CD4-positive, alpha-beta memory T cell (primary cell): ENCODE measurements at regions not wholly inside any gene's neighbourhood (a gene's known extent, or its start where the extent isn't known, plus 50 kb on each side); places are given as distances from the start of the nearest gene placed in this dataset.
"Not testable (repeated sequence)": the region's sequence is repeated elsewhere in the genome, so short reads cannot be mapped to it uniquely, and the experiment has no call there.

Source experiments
- CTCF ChIA-PET: fragments of 350-600 bp; sonication (Branson Sonifier 250); formaldehyde crosslinking; loops from one replicate; lab custom pipeline; 2021; ENCODE audit warnings: inconsistent platforms; ENCODE audit not compliant: partially characterized antibody; lab: Charles Lee
- POLR2A ChIA-PET: fragments of 350-600 bp; sonication (Branson Sonifier 250); formaldehyde crosslinking; loops from one replicate; lab custom pipeline; 2021; ENCODE audit not compliant: partially characterized antibody; lab: Charles Lee
- DNase-seq, 5 donors: peaks; one replicate each; pipeline versions ENCODE4 v3.0.0 to v3.0.0-alpha.2; 2020 to 2022; ENCODE audit warnings: mixed read lengths in 1 of 5
- H3K27ac ChIP-seq: one replicate; pipeline ENCODE4 v1.7.0; 2013; ENCODE audit warnings: low read depth, low read length
- H3K27me3 ChIP-seq: 2 replicates; pipeline ENCODE4 v1.7.0; 2013; ENCODE audit warnings: mild to moderate bottlenecking, low read length, moderate library complexity; ENCODE audit not compliant: insufficient read depth
- H3K36me3 ChIP-seq: 2 replicates; pipeline ENCODE4 v1.7.0; 2013; ENCODE audit warnings: mild to moderate bottlenecking, low read length, moderate library complexity; ENCODE audit not compliant: insufficient read depth
- H3K4me1 ChIP-seq: 2 replicates; pipeline ENCODE4 v1.7.0; 2013; ENCODE audit warnings: mild to moderate bottlenecking, low read length, moderate library complexity; ENCODE audit not compliant: insufficient read depth
- H3K4me3 ChIP-seq, 2 donors: one replicate each; pipeline ENCODE4 v1.7.0; 2013; ENCODE audit warnings: low read length in 2 of 2, mild to moderate bottlenecking in 1 of 2
- H3K9me3 ChIP-seq, 2 donors: one replicate each; pipeline ENCODE4 v1.7.0; 2013; ENCODE audit warnings: low read length in 2 of 2, control low read depth in 1 of 2; ENCODE audit not compliant: control insufficient read depth in 1 of 2
- H3K27ac Mint-ChIP-seq, 7 donors: one replicate each; pipeline ENCODE4 v1.8.0; 2020 to 2021; ENCODE audit warnings: mixed read lengths in 7 of 7, mild to moderate bottlenecking in 6 of 7, inconsistent platforms in 3 of 7, moderate library complexity in 3 of 7
- H3K27me3 Mint-ChIP-seq, 2 donors: one replicate each; pipeline ENCODE4 v1.8.0; 2020 to 2021; ENCODE audit warnings: mixed read lengths in 2 of 2
- H3K36me3 Mint-ChIP-seq, 2 donors: one replicate each; pipeline ENCODE4 v1.8.0; 2020 to 2021; ENCODE audit warnings: mixed read lengths in 2 of 2, inconsistent platforms in 1 of 2, mild to moderate bottlenecking in 1 of 2
- H3K4me1 Mint-ChIP-seq, 4 donors: one replicate each; pipeline ENCODE4 v1.8.0; 2020 to 2021; ENCODE audit warnings: mixed read lengths in 4 of 4, mild to moderate bottlenecking in 1 of 4
- H3K4me3 Mint-ChIP-seq, 8 donors: one replicate each; pipeline ENCODE4 v1.8.0; 2020 to 2021; ENCODE audit warnings: mixed read lengths in 8 of 8, mild to moderate bottlenecking in 7 of 8, moderate library complexity in 6 of 8, inconsistent platforms in 3 of 8
- H3K9me3 Mint-ChIP-seq, 8 donors: one replicate each; pipeline ENCODE4 v1.8.0; 2020 to 2021; ENCODE audit warnings: mixed read lengths in 8 of 8, mild to moderate bottlenecking in 5 of 8, inconsistent platforms in 3 of 8, moderate library complexity in 1 of 8
- intact Hi-C: fragments of 100-400 bp; cut with micrococcal nuclease; formaldehyde crosslinking; loops from one replicate; pipeline ENCODE4 v1.15.1; 2023

- no peak for DNase-seq
- Histone ChIP-seq H3K36me3 (no peaks in the 10 kb centered on the region), H3K27me3 (no peaks in the 10 kb centered on the region), H3K27ac (no peak overlapping the region), H3K4me1 (no peaks in the 10 kb centered on the region), H3K4me3 (no peak overlapping the region), H3K9me3 (no peaks in the 10 kb centered on the region)
- H3K36me3 Mint-ChIP-seq, result peaks cover 0 to 2% of the 10 kb centered on the region in 2 donors
- H3K4me1 Mint-ChIP-seq, result no peaks in the 10 kb centered on the region
- ChIA-PET POLR2A (no interaction called here), CTCF (no interaction called here)
- no peak overlapping the region for H3K4me3 Mint-ChIP-seq
- peaks cover 0 to 1% of the 10 kb centered on the region in 2 donors for H3K27me3 Mint-ChIP-seq
- peaks cover 0 to 12% (median 8%) of the 10 kb centered on the region in 8 donors for H3K9me3 Mint-ChIP-seq
- no peak overlapping the region for H3K27ac Mint-ChIP-seq
- intact Hi-C loops, result no loop called here
Observed at GRCh38 chr7:91789086-91789485, 91.4 kb downstream of the MTERF1 start.

- no peaks in the 10 kb centered on the region for H3K9me3 ChIP-seq
- DNase-seq, result no peak
- intact Hi-C loops, result no loop called here
- no peaks in the 10 kb centered on the region for H3K4me1 ChIP-seq
- Mint-ChIP-seq H3K4me1 (no peaks in the 10 kb centered on the region), H3K36me3 (peaks cover 0 to 2% of the 10 kb centered on the region in 2 donors), H3K27me3 (peaks cover 0 to 1% of the 10 kb centered on the region in 2 donors), H3K9me3 (peaks cover 0 to 13% (median 8%) of the 10 kb centered on the region in 8 donors), H3K27ac (no peak overlapping the region), H3K4me3 (no peak overlapping the region)
- ChIA-PET CTCF (no interaction called here), POLR2A (no interaction called here)
- no peak overlapping the region for H3K4me3 ChIP-seq
- H3K27ac ChIP-seq, result no peak overlapping the region
- no peaks in the 10 kb centered on the region for H3K27me3 ChIP-seq
- no peaks in the 10 kb centered on the region for H3K36me3 ChIP-seq
Observed at GRCh38 chr7:91789558-91789957, 90.9 kb downstream of the MTERF1 start.

- H3K27me3 ChIP-seq, POLR2A ChIA-PET, H3K36me3 ChIP-seq, H3K4me1 Mint-ChIP-seq, CTCF ChIA-PET, intact Hi-C loops, H3K4me3 ChIP-seq, H3K27ac ChIP-seq, H3K36me3 Mint-ChIP-seq, H3K9me3 ChIP-seq, H3K4me1 ChIP-seq, H3K27me3 Mint-ChIP-seq, H3K4me3 Mint-ChIP-seq, H3K27ac Mint-ChIP-seq, DNase-seq: not testable (repeated sequence)
- H3K9me3 Mint-ChIP-seq, result peaks cover 0 to 16% (median 12%) of the 10 kb centered on the region in 8 donors
Observed at GRCh38 chr7:91790646-91791045, 89.9 kb downstream of the MTERF1 start.

GRCh38 chr7:91796122-91796521 lies 84.4 kb downstream of the MTERF1 start:
- DNase-seq, result no peak
- Histone ChIP-seq H3K27me3 (no peaks in the 10 kb centered on the region), H3K36me3 (no peaks in the 10 kb centered on the region), H3K9me3 (no peaks in the 10 kb centered on the region), H3K4me3 (no peak overlapping the region), H3K27ac (no peak overlapping the region), H3K4me1 (no peaks in the 10 kb centered on the region)
- Mint-ChIP-seq H3K27ac (no peak overlapping the region), H3K4me3 (no peak overlapping the region), H3K4me1 (no peaks in the 10 kb centered on the region), H3K27me3 (no peaks in the 10 kb centered on the region), H3K9me3 (peaks cover 0 to 14% (median 13%) of the 10 kb centered on the region in 8 donors), H3K36me3 (peaks cover 0 to 2% of the 10 kb centered on the region in 2 donors)
- intact Hi-C loops, result no loop called here
- POLR2A ChIA-PET, result no interaction called here
- CTCF ChIA-PET, result no interaction called here

- ChIA-PET POLR2A (no interaction called here), CTCF (no interaction called here)
- no peaks in the 10 kb centered on the region for H3K4me1 ChIP-seq
- Mint-ChIP-seq H3K4me1 (no peaks in the 10 kb centered on the region), H3K27ac (no peak overlapping the region), H3K27me3 (no peaks in the 10 kb centered on the region), H3K36me3 (peaks cover 0 to 2% of the 10 kb centered on the region in 2 donors), H3K4me3 (no peak overlapping the region), H3K9me3 (peaks cover 0 to 11% (median 5%) of the 10 kb centered on the region in 8 donors)
- H3K36me3 ChIP-seq, result no peaks in the 10 kb centered on the region
- intact Hi-C loops, result no loop called here
- H3K9me3 ChIP-seq, result no peaks in the 10 kb centered on the region
- DNase-seq, result no peak
- no peaks in the 10 kb centered on the region for H3K27me3 ChIP-seq
- H3K27ac ChIP-seq, result no peak overlapping the region
- H3K4me3 ChIP-seq, result no peak overlapping the region
Observed at GRCh38 chr7:91798425-91798824, 82.1 kb downstream of the MTERF1 start.

- Histone ChIP-seq H3K9me3 (no peaks in the 10 kb centered on the region), H3K27me3 (no peaks in the 10 kb centered on the region), H3K4me3 (no peak overlapping the region), H3K36me3 (no peaks in the 10 kb centered on the region), H3K4me1 (no peaks in the 10 kb centered on the region), H3K27ac (no peak overlapping the region)
- Mint-ChIP-seq H3K4me1 (peaks cover 0 to 1% (median 0%) of the 10 kb centered on the region in 4 donors), H3K4me3 (no peak overlapping the region), H3K27ac (no peak overlapping the region), H3K27me3 (no peaks in the 10 kb centered on the region), H3K36me3 (no peaks in the 10 kb centered on the region), H3K9me3 (peaks cover 0 to 4% (median 0%) of the 10 kb centered on the region in 8 donors)
- no peak for DNase-seq
- ChIA-PET CTCF (no interaction called here), POLR2A (no interaction called here)
- intact Hi-C loops, result no loop called here
Observed at GRCh38 chr7:91800389-91800788, 80.1 kb downstream of the MTERF1 start.

GRCh38 chr7:91801331-91801983 lies 79.0 kb downstream of the MTERF1 start:
- H3K27me3 Mint-ChIP-seq, result no peaks in the 10 kb centered on the region
- H3K36me3 ChIP-seq, result no peaks in the 10 kb centered on the region
- CTCF ChIA-PET, result no interaction called here

More at GRCh38 chr7:91801331-91801983, 79.0 kb downstream of the MTERF1 start:
- Histone ChIP-seq H3K27ac (no peak overlapping the region), H3K4me3 (no peak overlapping the region), H3K9me3 (no peaks in the 10 kb centered on the region), H3K4me1 (no peaks in the 10 kb centered on the region), H3K27me3 (no peaks in the 10 kb centered on the region)
- no peak for DNase-seq
- Mint-ChIP-seq H3K9me3 (peaks cover 0 to 4% (median 0%) of the 10 kb centered on the region in 8 donors), H3K27ac (no peak overlapping the region), H3K4me1 (peaks cover 0 to 2% (median 0%) of the 10 kb centered on the region in 4 donors), H3K4me3 (no peak overlapping the region), H3K36me3 (no peaks in the 10 kb centered on the region)
- POLR2A ChIA-PET, result no interaction called here
- intact Hi-C loops, result no loop called here
